Lower lobe of right lung (tissue), 2 donors: ENCODE measurements at regions not wholly inside any gene's neighbourhood (a gene's known extent, or its start where the extent isn't known, plus 50 kb on each side); places are given as distances from the start of the nearest gene placed in this dataset.
"Not testable (repeated sequence)": the region's sequence is repeated elsewhere in the genome, so short reads cannot be mapped to it uniquely, and the experiment has no call there.

ENCODE experiments used
- ATAC-seq, 2 donors: fragments of 200-7000 bp; cut with Tn5 transposase; one replicate each; pipeline ENCODE4 v1.9.1; 2020 to 2022; ENCODE audit warnings: mild to moderate bottlenecking in 2 of 2, moderate library complexity in 2 of 2
- DNase-seq: peaks from one replicate; pipeline ENCODE4 v3.0.0-alpha.2; 2020
- H3K27ac ChIP-seq: fragments of 200-600 bp; one replicate; pipeline ENCODE4 v1.8.0; 2022
- H3K27me3 ChIP-seq: fragments of 200-600 bp; one replicate; pipeline ENCODE4 v1.8.0; 2022; ENCODE audit warnings: low read depth
- H3K36me3 ChIP-seq: fragments of 200-600 bp; one replicate; pipeline ENCODE4 v1.8.0; 2022; ENCODE audit warnings: mild to moderate bottlenecking
- H3K4me1 ChIP-seq: fragments of 200-600 bp; one replicate; pipeline ENCODE4 v1.8.0; 2022
- H3K4me3 ChIP-seq: fragments of 200-600 bp; one replicate; pipeline ENCODE4 v1.8.0; 2022; ENCODE audit warnings: mild to moderate bottlenecking
- H3K9me3 ChIP-seq: fragments of 200-600 bp; one replicate; pipeline ENCODE4 v1.8.0; 2022
- CTCF ChIP-seq: fragments of 200-600 bp; IDR thresholded peaks from one replicate; pipeline ENCODE4 v1.8.0; 2022; ENCODE audit warnings: antibody characterized with exemption, mild to moderate bottlenecking
- intact Hi-C: fragments of 100-400 bp; cut with DNase I; formaldehyde crosslinking; loops from one replicate; pipeline ENCODE4 v1.11.0; 2022
- donor health status: DM: no; HTN: yes; CAD: no; lungs with severe emphysema.

GRCh38 chr10:63965846-63966245 lies 444.6 kb downstream of the REEP3 start:
- ATAC-seq (no peak), DNase-seq (no peak)
- intact Hi-C loops = no loop called here
- no peaks in the 10 kb centered on the region for H3K27me3 ChIP-seq
- no peak overlapping the region for H3K4me3 ChIP-seq
- no peak overlapping the region for H3K27ac ChIP-seq
- H3K4me1 ChIP-seq = no peaks in the 10 kb centered on the region
- no peaks in the 10 kb centered on the region for H3K9me3 ChIP-seq
- H3K36me3 ChIP-seq = no peaks in the 10 kb centered on the region
- no peak for TF ChIP-seq CTCF

- no peaks in the 10 kb centered on the region for H3K36me3 ChIP-seq
- H3K4me3 ChIP-seq = no peak overlapping the region
- H3K27ac ChIP-seq = no peak overlapping the region
- no peaks in the 10 kb centered on the region for H3K9me3 ChIP-seq
- no peak for ATAC-seq
- no peaks in the 10 kb centered on the region for H3K27me3 ChIP-seq
- H3K4me1 ChIP-seq = no peaks in the 10 kb centered on the region
- DNase-seq = no peak
- no peak for TF ChIP-seq CTCF
- intact Hi-C loops = no loop called here
These were observed 452.0 kb downstream of the REEP3 start for GRCh38 chr10:63972949-63973827.

- Histone ChIP-seq H3K9me3 (no peaks in the 10 kb centered on the region), H3K36me3 (no peaks in the 10 kb centered on the region), H3K4me1 (no peaks in the 10 kb centered on the region), H3K27ac (no peak overlapping the region), H3K4me3 (no peak overlapping the region), H3K27me3 (no peaks in the 10 kb centered on the region)
- peak; percentile 60 for TF ChIP-seq CTCF
- peak; percentile 85 to 92 for ATAC-seq
- intact Hi-C loops = no loop called here
- peak; percentile 53 for DNase-seq
These were observed 455.3 kb downstream of the REEP3 start for GRCh38 chr10:63976538-63976937.

GRCh38 chr10:63977329-63977923 lies 456.2 kb downstream of the REEP3 start:
- Histone ChIP-seq H3K27ac (no peak overlapping the region), H3K36me3 (no peaks in the 10 kb centered on the region), H3K4me1 (no peaks in the 10 kb centered on the region), H3K9me3 (no peaks in the 10 kb centered on the region), H3K27me3 (no peaks in the 10 kb centered on the region), H3K4me3 (no peak overlapping the region)
- peak; percentile 62 to 81 for ATAC-seq
- no peak for DNase-seq
- intact Hi-C loops = no loop called here
- TF ChIP-seq CTCF = peak; percentile 61

GRCh38 chr10:63980870-63981269 lies 459.7 kb downstream of the REEP3 start:
- ATAC-seq, intact Hi-C loops: not testable (repeated sequence)

GRCh38 chr10:63984061-63984460 lies 462.9 kb downstream of the REEP3 start:
- H3K27ac ChIP-seq, H3K36me3 ChIP-seq, intact Hi-C loops, H3K27me3 ChIP-seq, H3K9me3 ChIP-seq, DNase-seq, ATAC-seq, H3K4me3 ChIP-seq, H3K4me1 ChIP-seq: not testable (repeated sequence)

More at GRCh38 chr10:63980870-63981269, 459.7 kb downstream of the REEP3 start:
- not testable (repeated sequence) for H3K27ac ChIP-seq, H3K36me3 ChIP-seq, H3K4me3 ChIP-seq, H3K9me3 ChIP-seq, DNase-seq, H3K27me3 ChIP-seq, H3K4me1 ChIP-seq
